Liver (tissue), 3 donors: ENCODE measurements at regions not wholly inside any gene's neighbourhood (a gene's known extent, or its start where the extent isn't known, plus 50 kb on each side); places are given as distances from the start of the nearest gene placed in this dataset.

Experiments used
- EGR1 ChIP-seq, 2 donors: IDR thresholded peaks; 2 replicates each; pipeline ENCODE4 v1.6.1; 2016 to 2018; ENCODE audit warnings: antibody characterized with exemption in 2 of 2, low read depth in 2 of 2
- GABPA ChIP-seq, 2 donors: IDR thresholded peaks in 1 of 2; conservative IDR thresholded peaks in 1 of 2; 2 replicates each; pipeline ENCODE4 v1.6.1; 2016; ENCODE audit warnings: antibody characterized with exemption in 2 of 2, mild to moderate bottlenecking in 1 of 2, moderate library complexity in 1 of 2
- RAD21 ChIP-seq, 2 donors: IDR thresholded peaks; 2 replicates each; pipeline ENCODE4 v1.6.1; 2016; ENCODE audit warnings: antibody characterized with exemption in 2 of 2, mild to moderate bottlenecking in 2 of 2
- SP1 ChIP-seq: IDR thresholded peaks from 2 replicates; pipeline ENCODE4 v1.6.1; 2018; ENCODE audit warnings: antibody characterized with exemption, mild to moderate bottlenecking
- TAF1 ChIP-seq: conservative IDR thresholded peaks from 2 replicates; pipeline ENCODE4 v1.6.1; 2016; ENCODE audit warnings: antibody characterized with exemption, mild to moderate bottlenecking
- YY1 ChIP-seq: IDR thresholded peaks from 2 replicates; pipeline ENCODE4 v1.6.1; 2016; ENCODE audit warnings: antibody characterized with exemption, mild to moderate bottlenecking
- TF ChIP-seq, protein P1 (sequence below): fragments of 150-350 bp; IDR thresholded peaks from 2 replicates; pipeline ENCODE4 v1.5.1; 2017; ENCODE audit warnings: improper control_type of control experiment, low read depth, low read length; ENCODE audit not compliant: missing input control
- TF ChIP-seq, protein P2 (sequence below): IDR thresholded peaks from 2 replicates; pipeline ENCODE4 v1.6.1; 2016; ENCODE audit warnings: antibody characterized with exemption
- donor health status: healthy.
- donor health status: healthy.

DNA sequence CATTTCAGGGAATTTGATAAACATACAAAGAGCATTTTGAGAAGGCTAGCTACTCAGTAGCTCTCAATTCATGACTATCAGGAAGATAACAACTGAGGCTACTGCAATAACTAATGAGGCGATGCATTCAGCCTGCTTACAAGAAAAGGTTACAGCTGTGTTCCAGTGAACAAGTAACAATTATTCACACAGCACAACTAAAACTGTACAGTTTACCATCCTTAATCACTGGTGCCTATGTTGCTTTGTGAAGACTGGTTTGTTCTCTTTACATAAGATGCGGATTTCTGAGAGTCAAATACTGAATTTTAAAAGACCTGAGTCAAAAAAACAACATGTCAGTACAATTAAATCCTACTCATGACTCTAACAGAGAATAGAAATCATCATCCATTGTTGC, 526.3 kb downstream of the OTOL1 start:
- TF ChIP-seq, protein P1, sequence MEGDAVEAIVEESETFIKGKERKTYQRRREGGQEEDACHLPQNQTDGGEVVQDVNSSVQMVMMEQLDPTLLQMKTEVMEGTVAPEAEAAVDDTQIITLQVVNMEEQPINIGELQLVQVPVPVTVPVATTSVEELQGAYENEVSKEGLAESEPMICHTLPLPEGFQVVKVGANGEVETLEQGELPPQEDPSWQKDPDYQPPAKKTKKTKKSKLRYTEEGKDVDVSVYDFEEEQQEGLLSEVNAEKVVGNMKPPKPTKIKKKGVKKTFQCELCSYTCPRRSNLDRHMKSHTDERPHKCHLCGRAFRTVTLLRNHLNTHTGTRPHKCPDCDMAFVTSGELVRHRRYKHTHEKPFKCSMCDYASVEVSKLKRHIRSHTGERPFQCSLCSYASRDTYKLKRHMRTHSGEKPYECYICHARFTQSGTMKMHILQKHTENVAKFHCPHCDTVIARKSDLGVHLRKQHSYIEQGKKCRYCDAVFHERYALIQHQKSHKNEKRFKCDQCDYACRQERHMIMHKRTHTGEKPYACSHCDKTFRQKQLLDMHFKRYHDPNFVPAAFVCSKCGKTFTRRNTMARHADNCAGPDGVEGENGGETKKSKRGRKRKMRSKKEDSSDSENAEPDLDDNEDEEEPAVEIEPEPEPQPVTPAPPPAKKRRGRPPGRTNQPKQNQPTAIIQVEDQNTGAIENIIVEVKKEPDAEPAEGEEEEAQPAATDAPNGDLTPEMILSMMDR: no peak
- TF ChIP-seq, protein P2, sequence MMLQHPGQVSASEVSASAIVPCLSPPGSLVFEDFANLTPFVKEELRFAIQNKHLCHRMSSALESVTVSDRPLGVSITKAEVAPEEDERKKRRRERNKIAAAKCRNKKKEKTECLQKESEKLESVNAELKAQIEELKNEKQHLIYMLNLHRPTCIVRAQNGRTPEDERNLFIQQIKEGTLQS: no peak
- TF ChIP-seq TAF1 (no peak), RAD21 (IDR thresholded peaks at IDR 0.05) (no peak), SP1 (no peak), YY1 (no peak), EGR1 (IDR thresholded peaks at IDR 0.05; ENCODE audit: low read depth in 2 of 2) (no peak), GABPA (IDR thresholded peaks at IDR 0.05 in 1 of 2, conservative IDR thresholded peaks at IDR 0.05 in 1 of 2) (no peak)
